Ishikawa (cell line): ENCODE measurements at regions not wholly inside any gene's neighbourhood (a gene's known extent, or its start where the extent isn't known, plus 50 kb on each side); places are given as distances from the start of the nearest gene placed in this dataset.

Experiments
- EGR1 ChIP-seq: IDR thresholded peaks from 2 replicates; pipeline ENCODE4 v1.6.1; 2012
- EP300 ChIP-seq: IDR thresholded peaks from 2 replicates; pipeline ENCODE4 v1.6.1; 2012; ENCODE audit warnings: borderline replicate concordance
- TAF1 ChIP-seq: IDR thresholded peaks from 2 replicates; pipeline ENCODE4 v1.6.1; 2012; ENCODE audit warnings: low read depth, mild to moderate bottlenecking
- TCF12 ChIP-seq: IDR thresholded peaks from 2 replicates; pipeline ENCODE4 v1.6.1; 2012; ENCODE audit warnings: low read depth
- YY1 ChIP-seq: IDR thresholded peaks from 2 replicates; pipeline ENCODE4 v1.6.1; 2012; ENCODE audit warnings: low read depth
- TF ChIP-seq, protein P1 (sequence below): IDR thresholded peaks from 2 replicates; pipeline ENCODE4 v1.6.1; 2012
- TF ChIP-seq, protein P2 (sequence below): IDR thresholded peaks from 2 replicates; pipeline ENCODE4 v1.6.1; 2012; ENCODE audit warnings: low read depth, mild to moderate bottlenecking

DNA sequence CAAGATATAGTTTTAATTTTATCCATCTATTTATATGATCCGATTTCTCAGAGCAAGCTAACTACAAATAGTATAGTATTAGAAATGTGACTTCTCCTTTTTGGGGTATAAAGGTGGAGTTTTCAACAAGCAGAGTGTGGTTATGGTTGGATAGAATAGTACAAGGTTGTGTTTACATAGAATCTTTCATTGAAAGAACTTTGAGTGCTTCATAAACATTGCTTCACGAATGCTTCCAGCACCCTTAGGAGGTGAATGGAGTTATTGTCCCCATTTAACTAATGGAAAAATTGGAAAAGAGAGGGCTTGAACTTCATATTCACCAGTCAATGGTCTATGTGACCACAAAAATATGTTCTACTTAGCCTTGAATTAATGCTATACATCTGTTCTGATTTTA lies 134.1 kb upstream of the CITED2 start:
- TF ChIP-seq TAF1 (no peak), TCF12 (no peak), EGR1 (no peak), EP300 (no peak), YY1 (no peak)
- TF ChIP-seq, protein P1, sequence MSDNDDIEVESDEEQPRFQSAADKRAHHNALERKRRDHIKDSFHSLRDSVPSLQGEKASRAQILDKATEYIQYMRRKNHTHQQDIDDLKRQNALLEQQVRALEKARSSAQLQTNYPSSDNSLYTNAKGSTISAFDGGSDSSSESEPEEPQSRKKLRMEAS = no peak
- TF ChIP-seq, protein P2, sequence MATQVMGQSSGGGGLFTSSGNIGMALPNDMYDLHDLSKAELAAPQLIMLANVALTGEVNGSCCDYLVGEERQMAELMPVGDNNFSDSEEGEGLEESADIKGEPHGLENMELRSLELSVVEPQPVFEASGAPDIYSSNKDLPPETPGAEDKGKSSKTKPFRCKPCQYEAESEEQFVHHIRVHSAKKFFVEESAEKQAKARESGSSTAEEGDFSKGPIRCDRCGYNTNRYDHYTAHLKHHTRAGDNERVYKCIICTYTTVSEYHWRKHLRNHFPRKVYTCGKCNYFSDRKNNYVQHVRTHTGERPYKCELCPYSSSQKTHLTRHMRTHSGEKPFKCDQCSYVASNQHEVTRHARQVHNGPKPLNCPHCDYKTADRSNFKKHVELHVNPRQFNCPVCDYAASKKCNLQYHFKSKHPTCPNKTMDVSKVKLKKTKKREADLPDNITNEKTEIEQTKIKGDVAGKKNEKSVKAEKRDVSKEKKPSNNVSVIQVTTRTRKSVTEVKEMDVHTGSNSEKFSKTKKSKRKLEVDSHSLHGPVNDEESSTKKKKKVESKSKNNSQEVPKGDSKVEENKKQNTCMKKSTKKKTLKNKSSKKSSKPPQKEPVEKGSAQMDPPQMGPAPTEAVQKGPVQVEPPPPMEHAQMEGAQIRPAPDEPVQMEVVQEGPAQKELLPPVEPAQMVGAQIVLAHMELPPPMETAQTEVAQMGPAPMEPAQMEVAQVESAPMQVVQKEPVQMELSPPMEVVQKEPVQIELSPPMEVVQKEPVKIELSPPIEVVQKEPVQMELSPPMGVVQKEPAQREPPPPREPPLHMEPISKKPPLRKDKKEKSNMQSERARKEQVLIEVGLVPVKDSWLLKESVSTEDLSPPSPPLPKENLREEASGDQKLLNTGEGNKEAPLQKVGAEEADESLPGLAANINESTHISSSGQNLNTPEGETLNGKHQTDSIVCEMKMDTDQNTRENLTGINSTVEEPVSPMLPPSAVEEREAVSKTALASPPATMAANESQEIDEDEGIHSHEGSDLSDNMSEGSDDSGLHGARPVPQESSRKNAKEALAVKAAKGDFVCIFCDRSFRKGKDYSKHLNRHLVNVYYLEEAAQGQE = no peak
